ENCODE measurements at regions not wholly inside any gene's neighbourhood (a gene's known extent, or its start where the extent isn't known, plus 50 kb on each side); places are given as distances from the start of the nearest gene placed in this dataset.

DNA sequence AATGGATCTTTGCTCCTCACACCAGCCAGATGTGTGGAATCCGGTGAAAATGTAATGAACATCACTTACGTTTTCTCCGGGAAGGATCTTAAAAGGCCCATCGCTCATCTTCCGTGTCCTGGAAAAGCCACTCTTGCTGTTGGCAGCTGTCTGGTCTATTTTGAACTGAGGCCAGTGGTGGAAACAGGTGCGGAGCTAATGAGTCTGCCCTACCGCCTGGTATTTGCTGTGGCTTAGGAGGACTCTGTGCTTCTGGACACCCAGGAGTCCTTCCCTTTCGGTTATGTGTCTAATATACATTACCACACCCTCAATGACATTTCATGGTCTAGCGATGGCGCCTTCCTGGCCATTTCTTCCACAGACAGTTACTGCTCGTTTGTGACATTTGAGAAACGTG, 264.2 kb upstream of the PREP start:
- TF ChIP-seq, protein P1, sequence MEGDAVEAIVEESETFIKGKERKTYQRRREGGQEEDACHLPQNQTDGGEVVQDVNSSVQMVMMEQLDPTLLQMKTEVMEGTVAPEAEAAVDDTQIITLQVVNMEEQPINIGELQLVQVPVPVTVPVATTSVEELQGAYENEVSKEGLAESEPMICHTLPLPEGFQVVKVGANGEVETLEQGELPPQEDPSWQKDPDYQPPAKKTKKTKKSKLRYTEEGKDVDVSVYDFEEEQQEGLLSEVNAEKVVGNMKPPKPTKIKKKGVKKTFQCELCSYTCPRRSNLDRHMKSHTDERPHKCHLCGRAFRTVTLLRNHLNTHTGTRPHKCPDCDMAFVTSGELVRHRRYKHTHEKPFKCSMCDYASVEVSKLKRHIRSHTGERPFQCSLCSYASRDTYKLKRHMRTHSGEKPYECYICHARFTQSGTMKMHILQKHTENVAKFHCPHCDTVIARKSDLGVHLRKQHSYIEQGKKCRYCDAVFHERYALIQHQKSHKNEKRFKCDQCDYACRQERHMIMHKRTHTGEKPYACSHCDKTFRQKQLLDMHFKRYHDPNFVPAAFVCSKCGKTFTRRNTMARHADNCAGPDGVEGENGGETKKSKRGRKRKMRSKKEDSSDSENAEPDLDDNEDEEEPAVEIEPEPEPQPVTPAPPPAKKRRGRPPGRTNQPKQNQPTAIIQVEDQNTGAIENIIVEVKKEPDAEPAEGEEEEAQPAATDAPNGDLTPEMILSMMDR (conservative IDR thresholded peaks at IDR 0.05; ENCODE audit: low read length) = no peak
- no peak for TF ChIP-seq EZH2phosphoT487 (IDR thresholded peaks at IDR 0.05; ENCODE audit: borderline replicate concordance, low read depth, low read length)

Measured in OCI-LY7 (cell line).